ENCODE measurements at regions not wholly inside any gene's neighbourhood (a gene's known extent, or its start where the extent isn't known, plus 50 kb on each side); places are given as distances from the start of the nearest gene placed in this dataset.
"Not testable (repeated sequence)": the region's sequence is repeated elsewhere in the genome, so short reads cannot be mapped to it uniquely, and the experiment has no call there.

GRCh38 chr16:32116533-32116932, 136.6 kb upstream of the TP53TG3D start:
- not testable (repeated sequence) for DNase-seq (ENCODE audit: low read depth)

GRCh38 chr16:32120372-32120771, 132.7 kb upstream of the TP53TG3D start:
- not testable (repeated sequence) for DNase-seq (ENCODE audit: low read depth)

- not testable (repeated sequence) for DNase-seq (ENCODE audit: low read depth)
Measured at GRCh38 chr16:32120779-32121178, 132.3 kb upstream of the TP53TG3D start.

GRCh38 chr16:32121273-32121900, 131.7 kb upstream of the TP53TG3D start:
- DNase-seq (ENCODE audit: low read depth) = not testable (repeated sequence)

GRCh38 chr16:32152434-32152833, 100.7 kb upstream of the TP53TG3D start:
- DNase-seq (ENCODE audit: low read depth) = not testable (repeated sequence)

GRCh38 chr16:32187918-32188669, 65.0 kb upstream of the TP53TG3D start:
- DNase-seq (ENCODE audit: low read depth) = not testable (repeated sequence)

- DNase-seq (ENCODE audit: low read depth) = not testable (repeated sequence)
Measured at GRCh38 chr16:32202585-32202984, 50.5 kb upstream of the TP53TG3D start.
